GM12892 (cell line): ENCODE measurements at regions not wholly inside any gene's neighbourhood (a gene's known extent, or its start where the extent isn't known, plus 50 kb on each side); places are given as distances from the start of the nearest gene placed in this dataset.

Source experiments
- POLR2A ChIP-seq: IDR thresholded peaks from 2 replicates; pipeline ENCODE4 v1.6.1; 2011; ENCODE audit warnings: low read depth, low read length, control low read depth
- POLR2AphosphoS5 ChIP-seq: IDR thresholded peaks from 2 replicates; pipeline ENCODE4 v1.6.1; 2011; ENCODE audit warnings: low read depth, low read length, control low read depth
- TAF1 ChIP-seq: IDR thresholded peaks from 2 replicates; pipeline ENCODE4 v1.6.1; 2011; ENCODE audit warnings: low read depth, mild to moderate bottlenecking, control low read depth, low read length, borderline replicate concordance

DNA sequence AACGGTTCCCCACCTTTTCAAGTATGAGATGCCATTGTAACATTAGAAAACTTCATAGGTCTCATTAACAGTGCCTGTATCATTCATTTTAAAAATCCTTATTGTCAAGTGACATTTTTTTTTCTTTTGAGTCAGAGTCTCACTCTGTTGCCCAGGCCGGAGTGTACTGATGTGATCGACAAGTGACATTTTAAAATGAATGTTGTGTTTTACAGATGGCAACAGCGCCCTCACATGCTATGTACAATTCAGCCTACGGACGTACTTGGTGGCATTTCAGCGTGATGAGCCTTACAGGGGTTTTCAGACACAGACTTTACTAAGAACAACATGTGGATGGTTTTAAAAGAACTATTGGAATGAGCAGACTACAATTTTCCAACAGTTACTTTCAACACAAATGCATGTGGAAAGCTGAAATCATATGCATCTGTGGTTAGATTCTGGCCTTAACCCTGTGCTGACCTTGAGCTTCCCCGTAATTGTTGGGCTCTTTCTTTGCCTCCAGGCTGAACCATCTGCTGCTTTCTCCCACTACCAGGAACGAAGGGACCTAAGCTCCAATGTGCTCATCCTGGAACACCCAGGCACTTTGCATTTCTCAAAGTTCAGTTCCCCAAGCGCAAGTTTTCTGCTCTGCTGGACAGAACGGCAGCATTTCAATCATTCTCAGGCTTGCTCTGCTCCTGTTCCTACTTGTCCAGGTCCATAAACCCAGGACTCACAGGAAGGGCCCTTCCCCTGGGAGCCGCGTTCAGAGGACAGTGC is 119.9 kb upstream of the NDUFV2 start:
- TF ChIP-seq TAF1 (no peak), POLR2AphosphoS5 (no peak), POLR2A (no peak)
